ENCODE measurements at regions not wholly inside any gene's neighbourhood (a gene's known extent, or its start where the extent isn't known, plus 50 kb on each side); places are given as distances from the start of the nearest gene placed in this dataset.
"Not testable (repeated sequence)": the region's sequence is repeated elsewhere in the genome, so short reads cannot be mapped to it uniquely, and the experiment has no call there.

GRCh38 chr7:20896996-20897395 lies 110.3 kb upstream of the SP8 start:
- peaks cover 0 to 3% of the 10 kb centered on the region in 2 donors for H3K9me3 ChIP-seq (ENCODE audit: control insufficient read depth in 1 of 2, low read length in 2 of 2)
- H3K27me3 ChIP-seq (ENCODE audit: low read depth, low read length): no peaks in the 10 kb centered on the region
- H3K4me1 ChIP-seq (ENCODE audit: control insufficient read depth in 1 of 2, insufficient read depth in 2 of 2, low read length in 2 of 2): no peaks in the 10 kb centered on the region
- no peak overlapping the region for H3K4me3 ChIP-seq (ENCODE audit: low read depth in 1 of 2, low read length in 2 of 2)
- no peak overlapping the region for H3K27ac ChIP-seq (ENCODE audit: low read length)
- H3K36me3 ChIP-seq (ENCODE audit: control insufficient read depth in 1 of 2, insufficient read depth in 2 of 2, low read length in 2 of 2): no peaks in the 10 kb centered on the region

- no peaks in the 10 kb centered on the region for H3K27me3 ChIP-seq (ENCODE audit: low read depth, low read length)
- no peak overlapping the region for H3K4me3 ChIP-seq (ENCODE audit: low read depth in 1 of 2, low read length in 2 of 2)
- no peak overlapping the region for H3K27ac ChIP-seq (ENCODE audit: low read length)
- no peaks in the 10 kb centered on the region for H3K36me3 ChIP-seq (ENCODE audit: control insufficient read depth in 1 of 2, insufficient read depth in 2 of 2, low read length in 2 of 2)
- no peaks in the 10 kb centered on the region for H3K9me3 ChIP-seq (ENCODE audit: control insufficient read depth in 1 of 2, low read length in 2 of 2)
- H3K4me1 ChIP-seq (ENCODE audit: control insufficient read depth in 1 of 2, insufficient read depth in 2 of 2, low read length in 2 of 2): no peaks in the 10 kb centered on the region
Measured at GRCh38 chr7:20906801-20907453, 120.2 kb upstream of the SP8 start.

DNA sequence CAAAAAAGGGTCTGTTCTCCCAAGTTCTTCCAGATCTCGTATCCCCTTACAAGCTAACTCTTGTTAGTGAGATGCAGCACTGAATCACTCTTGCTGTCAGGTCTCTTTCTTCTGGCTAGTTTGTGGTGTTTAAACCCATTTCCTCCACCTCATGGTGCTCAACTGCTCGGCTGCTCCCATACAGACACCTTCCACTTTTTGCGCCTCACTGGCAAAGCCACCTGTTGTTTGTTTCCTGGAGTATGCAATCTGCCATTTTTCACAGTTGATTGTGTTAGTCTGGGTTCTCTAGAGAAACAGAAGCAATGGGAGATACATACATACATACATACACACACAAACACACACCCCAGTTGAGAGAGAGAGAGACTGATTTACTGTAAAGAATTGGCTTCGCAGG lies 124.4 kb upstream of the SP8 start:
- no peaks in the 10 kb centered on the region for H3K4me1 ChIP-seq (ENCODE audit: control insufficient read depth in 1 of 2, insufficient read depth in 2 of 2, low read length in 2 of 2)
- no peaks in the 10 kb centered on the region for H3K36me3 ChIP-seq (ENCODE audit: control insufficient read depth in 1 of 2, insufficient read depth in 2 of 2, low read length in 2 of 2)
- no peak overlapping the region for H3K4me3 ChIP-seq (ENCODE audit: low read depth in 1 of 2, low read length in 2 of 2)
- H3K27ac ChIP-seq (ENCODE audit: low read length): no peak overlapping the region
- H3K9me3 ChIP-seq (ENCODE audit: control insufficient read depth in 1 of 2, low read length in 2 of 2): no peaks in the 10 kb centered on the region
- H3K27me3 ChIP-seq (ENCODE audit: low read depth, low read length): no peaks in the 10 kb centered on the region

GRCh38 chr7:20913853-20914252 lies 127.2 kb upstream of the SP8 start:
- no peaks in the 10 kb centered on the region for H3K36me3 ChIP-seq (ENCODE audit: control insufficient read depth in 1 of 2, insufficient read depth in 2 of 2, low read length in 2 of 2)
- H3K27me3 ChIP-seq (ENCODE audit: low read depth, low read length): no peaks in the 10 kb centered on the region
- H3K4me1 ChIP-seq (ENCODE audit: control insufficient read depth in 1 of 2, insufficient read depth in 2 of 2, low read length in 2 of 2): no peaks in the 10 kb centered on the region
- H3K4me3 ChIP-seq (ENCODE audit: low read depth in 1 of 2, low read length in 2 of 2): no peak overlapping the region
- H3K9me3 ChIP-seq (ENCODE audit: control insufficient read depth in 1 of 2, low read length in 2 of 2): no peaks in the 10 kb centered on the region
- H3K27ac ChIP-seq (ENCODE audit: low read length): no peak overlapping the region

DNA sequence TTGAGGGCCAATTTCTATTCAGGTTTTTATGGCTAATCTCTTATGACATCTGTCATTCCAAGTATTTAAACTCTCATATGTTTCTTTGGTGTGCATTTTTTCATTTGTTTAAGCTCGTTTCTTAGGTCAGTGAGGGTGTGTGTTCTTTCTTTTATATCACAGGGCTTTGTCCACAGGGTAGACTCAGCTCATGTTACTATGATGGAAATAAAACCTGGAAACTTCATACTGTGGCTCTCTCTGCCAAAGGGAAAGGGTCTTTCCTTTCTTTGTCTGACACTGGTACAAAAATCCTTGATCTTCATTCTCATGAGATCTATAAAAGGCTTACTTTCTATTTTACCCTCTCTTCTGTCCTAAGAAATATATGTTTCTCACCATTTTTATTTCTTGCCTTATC lies 129.6 kb upstream of the SP8 start:
- Histone ChIP-seq H3K4me3 (ENCODE audit: low read depth in 1 of 2, low read length in 2 of 2) (no peak overlapping the region), H3K27me3 (ENCODE audit: low read depth, low read length) (no peaks in the 10 kb centered on the region), H3K27ac (ENCODE audit: low read length) (no peak overlapping the region), H3K36me3 (ENCODE audit: control insufficient read depth in 1 of 2, insufficient read depth in 2 of 2, low read length in 2 of 2) (no peaks in the 10 kb centered on the region), H3K9me3 (ENCODE audit: control insufficient read depth in 1 of 2, low read length in 2 of 2) (no peaks in the 10 kb centered on the region), H3K4me1 (ENCODE audit: control insufficient read depth in 1 of 2, insufficient read depth in 2 of 2, low read length in 2 of 2) (no peaks in the 10 kb centered on the region)

DNA sequence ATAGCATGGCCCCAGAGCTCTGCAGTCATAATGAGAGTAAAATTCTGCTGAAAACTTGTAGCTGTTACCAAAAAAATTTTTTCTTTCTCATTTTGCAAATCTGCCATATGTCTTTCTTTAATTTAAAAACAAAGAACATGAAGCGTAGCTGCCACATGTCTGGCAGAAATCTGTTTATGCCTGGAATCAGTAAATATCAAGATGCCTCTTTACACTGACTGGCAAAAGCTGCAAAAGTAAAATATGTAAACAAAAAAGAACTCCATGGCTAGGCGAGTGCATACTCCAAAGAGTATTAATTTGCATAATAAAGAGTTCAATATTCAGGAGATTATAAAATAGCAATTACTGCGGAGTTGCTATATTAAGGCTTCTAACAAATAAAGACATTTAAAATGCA lies 130.9 kb upstream of the SP8 start:
- Histone ChIP-seq H3K27ac (ENCODE audit: low read length) (no peak overlapping the region), H3K4me3 (ENCODE audit: low read depth in 1 of 2, low read length in 2 of 2) (no peak overlapping the region)

GRCh38 chr7:20918156-20918555 lies 131.5 kb upstream of the SP8 start:
- Histone ChIP-seq H3K27ac (ENCODE audit: low read length) (no peak overlapping the region), H3K27me3 (ENCODE audit: low read depth, low read length) (no peaks in the 10 kb centered on the region), H3K4me1 (ENCODE audit: control insufficient read depth in 1 of 2, insufficient read depth in 2 of 2, low read length in 2 of 2) (no peaks in the 10 kb centered on the region), H3K36me3 (ENCODE audit: control insufficient read depth in 1 of 2, insufficient read depth in 2 of 2, low read length in 2 of 2) (no peaks in the 10 kb centered on the region), H3K4me3 (ENCODE audit: low read depth in 1 of 2, low read length in 2 of 2) (no peak overlapping the region), H3K9me3 (ENCODE audit: control insufficient read depth in 1 of 2, low read length in 2 of 2) (no peaks in the 10 kb centered on the region)

More for the DNA sequence above, 130.9 kb upstream of the SP8 start:
- Histone ChIP-seq H3K36me3 (ENCODE audit: control insufficient read depth in 1 of 2, insufficient read depth in 2 of 2, low read length in 2 of 2) (no peaks in the 10 kb centered on the region), H3K4me1 (ENCODE audit: control insufficient read depth in 1 of 2, insufficient read depth in 2 of 2, low read length in 2 of 2) (no peaks in the 10 kb centered on the region), H3K27me3 (ENCODE audit: low read depth, low read length) (no peaks in the 10 kb centered on the region), H3K9me3 (ENCODE audit: control insufficient read depth in 1 of 2, low read length in 2 of 2) (no peaks in the 10 kb centered on the region)

GRCh38 chr7:20927178-20927577 lies 140.5 kb upstream of the SP8 start:
- not testable (repeated sequence) for H3K27me3 ChIP-seq (ENCODE audit: low read depth, low read length); H3K4me3 ChIP-seq (ENCODE audit: low read depth in 1 of 2, low read length in 2 of 2); H3K9me3 ChIP-seq (ENCODE audit: control insufficient read depth in 1 of 2, low read length in 2 of 2); H3K36me3 ChIP-seq (ENCODE audit: control insufficient read depth in 1 of 2, insufficient read depth in 2 of 2, low read length in 2 of 2); H3K4me1 ChIP-seq (ENCODE audit: control insufficient read depth in 1 of 2, insufficient read depth in 2 of 2, low read length in 2 of 2); H3K27ac ChIP-seq (ENCODE audit: low read length)

DNA sequence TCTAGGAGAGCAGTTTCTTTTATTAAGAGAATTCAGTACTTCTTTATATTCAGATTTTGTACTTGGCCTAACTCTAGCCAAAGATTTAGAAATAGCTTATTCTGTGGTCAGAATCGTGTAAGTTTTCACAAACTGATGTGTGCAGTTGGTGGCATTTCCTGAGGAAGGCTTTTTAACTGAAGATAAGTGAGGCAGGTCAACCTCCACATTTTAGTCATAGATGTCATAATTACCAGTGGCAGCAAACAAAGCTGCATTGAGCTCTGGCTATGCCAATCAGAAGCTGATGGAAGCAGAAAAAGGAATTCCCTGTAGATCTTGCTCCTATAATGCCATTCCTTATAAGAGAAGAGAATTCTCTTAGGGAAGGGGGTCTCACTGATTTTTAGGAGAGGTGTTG lies 141.3 kb upstream of the SP8 start:
- no peaks in the 10 kb centered on the region for H3K9me3 ChIP-seq (ENCODE audit: control insufficient read depth in 1 of 2, low read length in 2 of 2)
- no peaks in the 10 kb centered on the region for H3K36me3 ChIP-seq (ENCODE audit: control insufficient read depth in 1 of 2, insufficient read depth in 2 of 2, low read length in 2 of 2)
- no peak overlapping the region for H3K27ac ChIP-seq (ENCODE audit: low read length)
- no peaks in the 10 kb centered on the region for H3K4me1 ChIP-seq (ENCODE audit: control insufficient read depth in 1 of 2, insufficient read depth in 2 of 2, low read length in 2 of 2)
- H3K4me3 ChIP-seq (ENCODE audit: low read depth in 1 of 2, low read length in 2 of 2): no peak overlapping the region
- H3K27me3 ChIP-seq (ENCODE audit: low read depth, low read length): no peaks in the 10 kb centered on the region

DNA sequence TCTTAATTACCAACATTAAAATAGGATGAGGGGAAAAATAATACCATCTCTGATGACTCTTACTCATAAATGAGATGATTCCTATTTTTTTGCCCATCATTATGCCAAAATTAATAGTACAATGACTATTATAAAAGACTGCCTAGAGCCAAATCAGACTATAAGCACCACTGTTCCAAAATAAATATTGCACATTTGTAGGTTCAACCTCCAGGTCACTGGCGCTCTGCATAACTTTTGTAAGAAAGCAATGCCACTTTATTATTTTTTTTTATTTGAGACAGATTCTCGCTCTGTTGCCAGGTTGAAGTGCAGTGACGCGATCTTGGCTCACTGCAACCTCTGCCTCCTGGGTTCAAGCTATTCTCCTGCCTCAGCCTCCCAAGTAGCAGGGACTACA lies 142.5 kb upstream of the SP8 start:
- no peaks in the 10 kb centered on the region for H3K4me1 ChIP-seq (ENCODE audit: control insufficient read depth in 1 of 2, insufficient read depth in 2 of 2, low read length in 2 of 2)

DNA sequence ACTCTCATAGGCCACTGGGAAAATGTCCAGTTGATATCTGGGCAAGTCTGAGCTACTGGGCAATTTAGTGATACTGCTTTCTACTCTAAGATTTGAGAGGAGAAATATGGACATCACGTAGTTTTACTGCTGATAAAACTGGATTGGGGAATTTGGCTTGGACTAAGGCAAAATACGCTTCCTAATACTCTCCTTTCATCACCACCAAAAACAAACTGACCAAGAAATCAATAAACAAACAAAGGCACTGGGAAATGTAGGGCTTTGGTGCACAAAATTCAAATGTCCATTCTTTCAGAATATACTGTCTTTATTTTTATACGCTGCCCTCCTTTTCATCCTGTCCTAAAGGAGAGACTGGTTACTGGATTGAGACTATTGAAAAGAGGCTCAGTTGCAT lies 145.1 kb upstream of the SP8 start:
- H3K27me3 ChIP-seq (ENCODE audit: low read depth, low read length): no peaks in the 10 kb centered on the region
- H3K9me3 ChIP-seq (ENCODE audit: control insufficient read depth in 1 of 2, low read length in 2 of 2): no peaks in the 10 kb centered on the region
- H3K36me3 ChIP-seq (ENCODE audit: control insufficient read depth in 1 of 2, insufficient read depth in 2 of 2, low read length in 2 of 2): no peaks in the 10 kb centered on the region
- H3K4me1 ChIP-seq (ENCODE audit: control insufficient read depth in 1 of 2, insufficient read depth in 2 of 2, low read length in 2 of 2): no peaks in the 10 kb centered on the region
- H3K27ac ChIP-seq (ENCODE audit: low read length): no peak overlapping the region
- no peak overlapping the region for H3K4me3 ChIP-seq (ENCODE audit: low read depth in 1 of 2, low read length in 2 of 2)

More for the DNA sequence above, 142.5 kb upstream of the SP8 start:
- no peaks in the 10 kb centered on the region for H3K27me3 ChIP-seq (ENCODE audit: low read depth, low read length)
- H3K4me3 ChIP-seq (ENCODE audit: low read depth in 1 of 2, low read length in 2 of 2): no peak overlapping the region
- H3K9me3 ChIP-seq (ENCODE audit: control insufficient read depth in 1 of 2, low read length in 2 of 2): no peaks in the 10 kb centered on the region
- no peak overlapping the region for H3K27ac ChIP-seq (ENCODE audit: low read length)
- no peaks in the 10 kb centered on the region for H3K36me3 ChIP-seq (ENCODE audit: control insufficient read depth in 1 of 2, insufficient read depth in 2 of 2, low read length in 2 of 2)

GRCh38 chr7:20932785-20933527 lies 146.3 kb upstream of the SP8 start:
- Histone ChIP-seq H3K9me3 (ENCODE audit: control insufficient read depth in 1 of 2, low read length in 2 of 2) (no peaks in the 10 kb centered on the region), H3K36me3 (ENCODE audit: control insufficient read depth in 1 of 2, insufficient read depth in 2 of 2, low read length in 2 of 2) (no peaks in the 10 kb centered on the region), H3K27ac (ENCODE audit: low read length) (no peak overlapping the region), H3K4me3 (ENCODE audit: low read depth in 1 of 2, low read length in 2 of 2) (no peak overlapping the region), H3K4me1 (ENCODE audit: control insufficient read depth in 1 of 2, insufficient read depth in 2 of 2, low read length in 2 of 2) (no peaks in the 10 kb centered on the region), H3K27me3 (ENCODE audit: low read depth, low read length) (no peaks in the 10 kb centered on the region)
